ENCODE measurements at regions not wholly inside any gene's neighbourhood (a gene's known extent, or its start where the extent isn't known, plus 50 kb on each side); places are given as distances from the start of the nearest gene placed in this dataset.
"Not testable (repeated sequence)": the region's sequence is repeated elsewhere in the genome, so short reads cannot be mapped to it uniquely, and the experiment has no call there.

GRCh38 chr21:19048098-19048672 lies 644.6 kb upstream of the TMPRSS15 start:
- DNase-seq (ENCODE audit: low read depth in 2 of 2), result no peak

DNA sequence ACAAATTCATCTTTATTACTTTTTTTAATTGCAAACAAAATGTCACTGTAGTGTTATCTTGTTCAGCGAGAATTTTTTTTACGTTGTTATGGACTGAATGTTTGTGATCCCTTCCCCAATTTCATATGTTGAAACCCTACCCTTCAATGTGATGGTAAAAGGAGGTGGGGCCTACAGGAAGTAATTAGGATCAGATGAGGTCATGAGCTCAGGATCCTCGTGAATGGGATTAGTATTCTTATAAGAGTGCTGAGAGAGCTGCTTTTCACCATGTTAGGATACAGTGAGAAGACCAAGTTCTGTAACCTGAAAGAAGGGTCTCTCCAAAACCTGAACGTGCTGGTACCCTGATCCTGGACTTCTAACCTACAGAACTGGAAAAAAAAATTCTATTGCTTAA lies 646.0 kb upstream of the TMPRSS15 start:
- DNase-seq (ENCODE audit: low read depth in 2 of 2), result no peak

GRCh38 chr21:19065164-19065563 lies 661.6 kb upstream of the TMPRSS15 start:
- DNase-seq (ENCODE audit: low read depth in 2 of 2), result no peak

GRCh38 chr21:19076031-19076430 lies 672.4 kb upstream of the TMPRSS15 start:
- no peak for DNase-seq (ENCODE audit: low read depth in 2 of 2)

DNA sequence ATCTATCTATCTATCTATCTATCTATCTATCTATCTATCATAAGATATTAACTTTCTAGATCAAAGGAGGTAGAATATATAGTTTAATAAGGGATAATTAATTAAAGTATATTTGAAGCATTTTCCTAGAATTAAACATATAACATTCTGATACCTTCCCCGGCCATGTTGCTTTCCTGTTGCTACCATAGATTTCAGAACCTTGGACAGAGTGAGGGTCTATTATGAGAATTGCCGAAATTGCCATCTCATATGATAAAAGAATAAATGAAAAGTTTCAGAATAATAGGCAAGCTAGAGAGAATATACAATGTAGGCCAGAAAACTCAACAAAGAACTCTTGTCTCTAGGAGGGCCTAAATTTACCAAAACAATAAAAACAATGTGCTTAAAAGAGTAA lies 706.1 kb upstream of the TMPRSS15 start:
- DNase-seq (ENCODE audit: low read depth in 2 of 2), result no peak

DNA sequence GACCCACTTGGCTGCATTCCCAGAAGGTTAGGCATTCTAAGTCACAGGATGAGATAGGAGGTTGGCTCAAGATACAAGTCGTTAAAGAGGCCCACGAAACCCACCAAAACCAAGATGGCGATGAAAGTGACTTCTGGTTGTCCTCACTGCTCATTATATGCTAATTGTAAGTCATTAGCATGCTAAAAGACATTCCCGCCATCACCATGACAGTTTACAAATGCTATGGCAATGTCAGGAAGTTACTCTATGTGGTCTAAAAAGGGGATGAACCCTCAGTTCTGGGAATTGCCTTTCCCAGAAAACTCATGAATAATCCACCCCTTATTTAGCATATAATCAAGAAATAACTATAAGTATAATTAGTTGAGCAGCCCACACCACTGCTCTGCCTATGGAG lies 715.7 kb upstream of the TMPRSS15 start:
- DNase-seq (ENCODE audit: low read depth in 2 of 2), result not testable (repeated sequence)

GRCh38 chr21:19120591-19120990 lies 717.0 kb upstream of the TMPRSS15 start:
- DNase-seq (ENCODE audit: low read depth in 2 of 2), result no peak

- DNase-seq (ENCODE audit: low read depth in 2 of 2), result no peak
Observed at GRCh38 chr21:19122356-19122755, 718.8 kb upstream of the TMPRSS15 start.

DNA sequence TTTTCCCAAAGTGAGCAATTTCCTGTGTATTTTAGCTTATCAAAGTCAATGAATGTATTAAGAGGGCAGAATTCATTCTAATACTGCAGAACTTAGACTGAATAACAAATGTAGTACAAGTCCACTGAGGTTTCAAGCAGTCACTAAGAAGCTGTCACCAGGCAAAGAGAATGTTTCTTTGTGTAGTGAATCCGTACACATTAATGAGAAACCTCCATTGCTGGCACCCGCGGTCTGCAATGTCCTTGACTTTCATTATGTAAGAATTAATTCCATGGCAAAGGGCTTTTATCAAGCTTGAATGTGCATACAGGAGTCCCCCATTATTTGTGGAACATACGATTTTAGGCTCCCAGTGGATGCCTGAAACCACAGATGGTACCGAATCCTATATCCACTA lies 719.5 kb upstream of the TMPRSS15 start:
- DNase-seq (ENCODE audit: low read depth in 2 of 2), result no peak

GRCh38 chr21:19123525-19123924 lies 719.9 kb upstream of the TMPRSS15 start:
- DNase-seq (ENCODE audit: low read depth in 2 of 2), result no peak

- DNase-seq (ENCODE audit: low read depth in 2 of 2), result no peak
Observed at GRCh38 chr21:19124691-19125090, 721.1 kb upstream of the TMPRSS15 start.

- DNase-seq (ENCODE audit: low read depth in 2 of 2), result no peak
Observed at GRCh38 chr21:19130379-19131028, 726.9 kb upstream of the TMPRSS15 start.

GRCh38 chr21:19141511-19141910 lies 737.9 kb upstream of the TMPRSS15 start:
- no peak for DNase-seq (ENCODE audit: low read depth in 2 of 2)

- no peak for DNase-seq (ENCODE audit: low read depth in 2 of 2)
Observed at GRCh38 chr21:19145682-19146293, 742.2 kb upstream of the TMPRSS15 start.

DNA sequence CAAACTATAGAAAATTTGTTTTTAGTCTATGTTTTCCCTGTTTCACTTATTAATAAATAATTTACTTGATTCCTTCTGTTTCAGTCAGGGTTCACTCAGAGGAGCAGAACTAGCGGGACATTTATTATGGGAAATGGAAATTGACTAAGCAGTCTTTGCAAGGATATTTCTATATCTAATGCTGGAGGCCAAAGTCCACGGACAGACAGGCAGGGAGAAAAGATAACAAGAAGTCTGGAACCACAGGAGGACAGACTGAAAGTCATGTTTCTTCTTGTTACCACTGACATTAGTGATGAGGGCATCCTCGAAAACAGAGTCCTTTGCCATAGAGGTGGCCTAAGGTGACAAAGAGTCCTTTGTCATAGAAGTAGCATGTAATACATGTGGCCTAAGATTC lies 744.5 kb upstream of the TMPRSS15 start:
- DNase-seq (ENCODE audit: low read depth in 2 of 2), result no peak

- DNase-seq (ENCODE audit: low read depth in 2 of 2), result no peak
Observed at GRCh38 chr21:19171585-19171984, 768.0 kb upstream of the TMPRSS15 start.

- DNase-seq (ENCODE audit: low read depth in 2 of 2), result no peak
Observed at GRCh38 chr21:19181604-19182140, 778.1 kb upstream of the TMPRSS15 start.

GRCh38 chr21:19197950-19198349 lies 794.4 kb upstream of the TMPRSS15 start:
- no peak for DNase-seq (ENCODE audit: low read depth in 2 of 2)

DNA sequence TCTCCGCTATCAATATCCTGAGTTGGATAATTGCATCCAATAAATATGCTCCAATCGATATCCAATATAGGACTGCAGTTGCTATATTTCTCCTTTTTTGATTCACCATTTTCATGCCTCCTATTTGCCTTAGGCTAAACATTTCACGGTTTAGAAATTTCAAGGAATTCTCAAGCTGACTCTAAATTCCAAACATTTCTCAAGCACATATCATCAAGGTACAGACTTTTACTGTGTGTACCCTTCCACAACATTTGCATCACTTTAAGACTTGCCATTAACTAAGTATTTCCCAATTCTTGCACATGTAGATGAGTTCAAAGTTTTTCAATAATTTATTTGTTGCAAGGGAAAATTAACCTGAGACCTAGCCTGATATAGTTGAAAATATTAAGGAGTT lies 795.2 kb upstream of the TMPRSS15 start:
- no peak for DNase-seq (ENCODE audit: low read depth in 2 of 2)

DNA sequence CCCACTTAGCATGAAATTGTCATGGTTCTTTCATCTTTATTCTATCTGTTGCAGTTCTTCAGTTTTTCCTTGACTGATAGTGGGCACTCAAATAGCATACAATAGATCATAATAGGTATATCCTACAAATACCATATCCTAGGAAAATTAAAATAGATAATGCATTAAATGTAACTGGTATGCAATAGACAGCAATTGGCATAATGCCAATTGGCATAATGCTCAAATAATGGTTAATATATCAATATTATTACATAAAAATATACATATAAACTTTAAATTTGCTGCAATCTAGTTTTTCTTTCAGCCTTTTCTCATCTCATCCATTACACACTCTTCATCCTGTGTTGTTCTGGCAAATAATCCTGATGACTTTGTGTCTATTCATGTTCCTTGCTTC lies 814.6 kb upstream of the TMPRSS15 start:
- no peak for DNase-seq (ENCODE audit: low read depth in 2 of 2)

DNA sequence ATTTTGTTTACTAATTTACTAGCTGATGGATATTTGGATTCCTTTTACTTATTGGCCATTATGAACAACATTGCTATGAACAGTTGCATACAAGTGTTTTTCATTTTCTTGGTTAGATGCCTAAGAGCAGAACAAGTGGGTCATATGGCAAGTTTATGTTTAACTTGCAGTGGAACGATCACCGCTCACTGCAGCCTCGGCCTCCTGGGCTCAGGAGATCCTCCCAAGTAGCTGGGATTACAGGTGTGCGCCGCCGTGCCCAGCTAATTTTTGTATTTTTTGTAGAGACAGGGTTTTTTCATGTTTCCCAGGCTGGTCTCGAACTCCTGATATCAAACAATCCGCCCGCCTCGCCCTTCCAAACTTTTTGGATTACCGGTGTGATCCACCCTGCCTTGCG lies 820.5 kb upstream of the TMPRSS15 start:
- no peak for DNase-seq (ENCODE audit: low read depth in 2 of 2)

DNA sequence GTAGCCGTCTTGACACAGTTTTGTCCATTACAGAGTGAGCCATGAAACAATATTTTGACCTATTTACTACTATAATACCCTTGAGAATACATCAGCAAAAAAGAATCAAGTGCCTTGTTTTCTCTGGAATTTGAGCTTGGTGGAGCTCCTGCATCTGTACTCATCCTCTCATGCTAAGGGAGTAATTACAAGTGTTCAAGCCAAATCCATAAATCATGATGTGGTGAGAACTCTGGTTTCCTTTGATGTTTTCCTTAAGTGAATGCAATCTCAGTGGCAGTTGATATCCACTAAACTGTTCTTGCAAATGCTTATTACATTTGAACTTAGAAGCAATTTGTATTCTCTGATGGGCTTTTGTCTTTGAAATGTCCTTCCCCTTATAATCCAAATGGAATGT lies 824.6 kb upstream of the TMPRSS15 start:
- DNase-seq (ENCODE audit: low read depth in 2 of 2), result no peak

- DNase-seq (ENCODE audit: low read depth in 2 of 2), result not testable (repeated sequence)
Observed at GRCh38 chr21:19233841-19234240, 830.3 kb upstream of the TMPRSS15 start.
